GM19467 (cell line): ENCODE measurements at regions not wholly inside any gene's neighbourhood (a gene's known extent, or its start where the extent isn't known, plus 50 kb on each side); places are given as distances from the start of the nearest gene placed in this dataset.

Experiments used
- ATAC-seq: cut with Tn5 transposase; IDR thresholded peaks from one replicate; pipeline ENCODE4 v1.9.1; 2021; ENCODE audit warnings: mild to moderate bottlenecking, moderate library complexity; ENCODE audit not compliant: unreplicated experiment

DNA sequence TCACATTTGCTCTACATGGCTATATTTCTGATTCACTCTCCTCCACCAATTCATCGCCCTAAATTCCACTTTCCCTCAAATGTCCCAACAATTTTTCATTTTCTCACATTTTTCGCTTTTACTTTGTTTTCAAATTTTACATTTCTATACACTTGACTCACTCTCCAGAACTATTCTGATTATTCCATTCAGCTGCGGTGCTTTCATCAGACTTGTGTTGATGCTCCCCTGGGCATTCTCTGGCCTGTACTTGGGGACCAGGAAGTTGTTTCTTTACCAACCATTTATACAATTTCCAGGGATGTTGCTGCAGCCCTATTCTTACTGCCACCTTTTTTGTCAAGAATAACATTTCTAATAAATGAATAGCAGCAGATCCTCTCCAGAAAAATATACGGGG is 444.8 kb downstream of the MAFB start:
- no peak for ATAC-seq

DNA sequence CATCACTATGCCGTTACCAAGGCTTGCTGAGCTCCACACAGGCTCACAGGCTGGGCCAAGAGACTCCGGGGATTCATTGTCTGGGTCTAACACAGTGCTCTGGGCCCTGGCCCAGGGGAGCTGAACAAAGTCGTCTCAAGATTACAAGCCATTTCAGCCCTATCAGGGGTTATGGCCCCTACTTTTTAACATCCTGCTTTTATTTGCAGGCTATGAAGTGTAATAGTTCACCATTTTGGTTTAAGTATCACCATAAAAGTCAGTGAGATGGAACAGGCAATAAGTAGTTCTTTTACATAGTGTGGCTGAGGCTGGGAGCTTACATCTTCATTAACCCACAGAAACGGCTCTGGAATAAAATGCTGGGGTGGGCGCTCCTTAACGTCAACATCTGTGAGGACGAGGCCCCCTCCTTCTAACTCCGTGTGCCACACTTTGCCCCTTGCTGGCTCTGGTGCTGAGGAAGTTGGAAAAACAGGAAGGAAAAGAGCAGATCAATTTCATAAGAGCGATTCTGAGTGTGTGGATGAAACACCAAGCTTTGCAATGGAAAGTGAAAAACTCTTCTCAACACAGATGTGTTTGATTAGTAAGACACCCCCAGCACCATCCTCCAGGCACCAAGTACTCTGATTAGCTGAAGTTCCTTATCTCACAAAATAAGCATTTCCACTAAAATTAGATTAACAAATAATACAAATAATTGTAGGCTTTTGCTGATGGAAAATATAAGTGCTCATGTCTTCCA is 447.3 kb downstream of the MAFB start:
- no peak for ATAC-seq

DNA sequence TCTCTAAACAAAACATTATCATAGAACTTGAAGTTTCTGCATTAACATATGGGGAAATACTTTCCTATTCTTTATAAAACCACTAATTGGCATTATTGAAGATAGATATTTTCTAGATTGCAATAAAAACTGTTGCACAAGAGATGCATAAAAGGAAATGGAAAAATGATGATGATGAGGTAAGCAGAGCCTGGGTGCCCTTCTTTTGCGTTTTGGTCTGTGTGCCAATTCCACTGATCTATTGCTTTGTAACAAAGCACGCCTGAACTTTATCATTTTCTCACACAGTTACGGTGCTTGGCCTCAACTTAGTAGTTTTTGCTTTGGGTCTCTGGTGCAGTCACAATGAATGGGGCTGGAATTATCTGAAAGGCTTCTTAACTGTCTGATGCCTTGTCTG is 450.5 kb downstream of the MAFB start:
- ATAC-seq, result no peak

DNA sequence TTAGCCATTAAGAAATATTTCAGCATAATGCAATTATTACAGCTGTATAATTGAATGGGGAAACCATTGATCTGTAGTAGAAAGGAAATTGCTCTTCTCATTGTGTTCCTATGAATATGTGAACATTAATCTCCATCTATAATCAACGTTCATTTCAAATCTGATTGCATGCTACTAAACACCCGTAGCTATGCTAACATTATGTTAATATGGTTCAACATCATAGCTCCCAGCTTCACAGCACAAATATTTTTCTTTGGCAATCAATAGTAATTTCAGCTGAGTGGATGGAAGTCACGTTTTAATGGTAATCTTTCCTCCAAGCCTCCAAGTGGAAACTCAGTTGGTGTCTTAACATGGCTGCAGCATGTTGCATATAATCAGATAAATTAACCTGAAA is 454.4 kb downstream of the MAFB start:
- no peak for ATAC-seq

DNA sequence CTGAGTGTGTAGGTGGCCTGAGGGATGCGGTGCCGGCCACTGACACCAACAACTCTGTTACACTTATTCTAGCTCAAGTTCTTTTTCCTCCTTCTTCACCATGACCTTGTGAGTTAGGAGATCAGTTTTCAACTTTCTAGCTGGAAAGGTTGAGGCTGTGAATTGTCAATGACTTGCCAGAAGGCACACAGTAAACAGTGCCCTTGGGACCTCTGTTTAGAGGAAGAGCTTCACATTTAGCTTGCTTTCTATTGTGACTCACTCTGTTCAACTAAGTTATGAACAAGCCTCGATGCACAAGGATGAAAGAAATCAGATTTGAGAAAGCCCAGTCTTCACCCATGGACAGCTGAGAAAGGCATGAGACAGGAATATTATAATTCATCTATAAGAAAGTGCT is 455.6 kb downstream of the MAFB start:
- ATAC-seq, result no peak

DNA sequence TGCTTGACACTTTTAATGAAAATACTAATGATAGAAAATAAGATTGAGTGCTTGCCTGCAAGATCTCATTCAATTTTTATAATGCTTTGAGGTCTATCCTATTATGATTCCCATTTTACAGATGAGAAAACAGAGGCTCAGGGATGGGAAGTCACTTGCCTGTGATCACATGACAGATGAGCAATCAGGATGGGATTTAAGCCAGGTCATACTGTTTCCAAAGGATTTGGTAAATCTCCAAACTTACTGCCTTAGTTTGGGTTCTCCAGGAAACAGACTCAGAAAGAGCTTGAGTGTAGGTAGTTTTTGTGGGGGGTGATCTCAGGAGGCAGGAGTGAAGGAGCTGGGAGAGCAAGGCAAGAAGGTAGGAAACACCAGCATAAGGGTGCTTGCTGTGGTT is 456.3 kb downstream of the MAFB start:
- no peak for ATAC-seq

DNA sequence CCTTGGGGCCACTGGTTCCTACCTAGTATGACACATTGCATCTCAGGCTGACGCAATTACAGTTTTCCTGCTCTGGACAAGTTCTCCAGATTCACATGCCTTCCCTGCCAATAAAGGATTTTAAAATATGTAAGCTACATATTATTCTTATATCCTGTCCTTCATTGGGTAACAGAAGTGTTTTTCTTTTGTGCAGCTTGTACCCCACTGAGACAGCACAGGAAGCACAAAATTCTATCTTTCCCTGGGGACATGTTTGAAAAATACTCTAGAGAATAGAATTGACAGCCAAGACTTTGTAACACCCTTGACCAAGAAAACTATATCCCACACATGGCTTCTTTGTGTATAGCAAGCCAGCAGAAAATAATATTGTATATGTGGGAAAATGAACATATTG is 456.8 kb downstream of the MAFB start:
- no peak for ATAC-seq

DNA sequence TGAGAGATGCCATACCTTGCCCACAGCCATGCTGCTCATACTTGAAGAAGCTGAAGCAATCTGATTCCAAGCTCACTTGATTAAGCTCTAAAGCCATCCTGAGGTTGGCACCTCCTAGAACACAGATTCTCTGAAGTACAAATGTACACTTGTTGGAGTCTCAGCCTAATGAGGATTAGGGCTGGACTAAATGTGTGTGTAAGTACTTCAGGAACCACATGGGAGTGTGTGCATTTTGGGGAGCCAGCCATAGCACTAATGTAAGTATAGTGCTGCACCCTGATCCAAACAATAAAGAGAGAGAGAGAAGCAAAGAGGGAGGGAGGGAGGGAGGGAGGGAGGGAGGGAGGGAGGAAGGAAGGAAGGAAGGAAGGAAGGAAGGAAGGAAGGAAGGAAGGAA is 458.6 kb downstream of the MAFB start:
- ATAC-seq, result no peak

DNA sequence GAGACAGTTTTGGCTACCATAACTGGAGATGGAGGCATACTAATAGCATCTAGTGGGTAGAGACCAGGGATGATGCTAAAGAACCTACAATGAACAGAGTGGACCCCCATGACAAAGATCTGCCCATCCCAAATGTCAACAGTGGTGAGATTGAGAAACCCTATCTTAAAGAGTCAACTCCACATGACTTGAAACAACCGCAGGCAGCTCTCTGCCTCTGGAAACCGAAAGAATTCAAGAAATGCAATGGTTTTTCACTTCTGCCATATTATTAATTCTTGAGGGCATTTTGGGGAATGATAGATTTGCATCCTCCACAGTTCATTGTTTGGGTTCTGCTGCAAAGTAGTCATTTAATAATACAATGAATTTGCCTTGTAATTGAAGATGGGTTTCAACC is 463.4 kb downstream of the MAFB start:
- no peak for ATAC-seq

DNA sequence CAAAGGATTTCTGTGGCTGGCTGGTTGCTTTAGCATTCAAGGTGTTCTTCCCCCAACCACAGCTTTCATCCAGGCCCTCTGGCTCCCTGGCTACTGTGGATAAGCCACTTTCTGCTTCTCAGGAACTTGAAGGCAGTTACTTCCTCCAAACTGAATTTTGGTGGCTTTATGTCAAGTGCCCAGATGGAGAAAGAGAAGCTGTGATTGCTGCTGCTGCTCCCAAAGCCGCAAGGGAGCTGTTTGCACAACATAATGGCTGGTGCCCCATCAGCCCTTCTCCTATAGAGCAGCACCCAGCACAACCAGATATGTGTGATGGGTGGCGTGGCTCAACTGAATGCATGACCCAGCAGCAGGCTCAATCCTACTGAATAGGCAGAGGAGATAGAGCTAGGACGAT is 465.2 kb downstream of the MAFB start:
- no peak for ATAC-seq

DNA sequence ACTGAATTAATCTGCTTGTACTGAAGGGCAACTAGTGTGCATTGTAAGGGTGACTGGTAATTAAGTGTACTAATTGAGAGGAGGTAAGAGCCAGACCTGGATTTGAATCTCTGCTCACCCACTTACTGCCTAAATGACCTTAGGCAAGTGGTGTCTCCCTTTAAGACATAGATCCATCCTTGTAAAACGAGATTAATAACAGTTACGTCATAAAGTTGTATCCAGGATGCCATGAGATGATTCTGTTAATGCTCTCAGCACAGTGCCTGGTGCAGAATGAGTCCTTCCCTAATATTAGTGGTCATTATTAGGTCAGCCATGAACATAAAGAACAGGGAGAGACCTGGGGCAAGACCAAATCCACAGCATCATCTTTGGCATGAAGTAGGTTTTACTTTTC is 470.1 kb downstream of the MAFB start:
- ATAC-seq, result no peak

DNA sequence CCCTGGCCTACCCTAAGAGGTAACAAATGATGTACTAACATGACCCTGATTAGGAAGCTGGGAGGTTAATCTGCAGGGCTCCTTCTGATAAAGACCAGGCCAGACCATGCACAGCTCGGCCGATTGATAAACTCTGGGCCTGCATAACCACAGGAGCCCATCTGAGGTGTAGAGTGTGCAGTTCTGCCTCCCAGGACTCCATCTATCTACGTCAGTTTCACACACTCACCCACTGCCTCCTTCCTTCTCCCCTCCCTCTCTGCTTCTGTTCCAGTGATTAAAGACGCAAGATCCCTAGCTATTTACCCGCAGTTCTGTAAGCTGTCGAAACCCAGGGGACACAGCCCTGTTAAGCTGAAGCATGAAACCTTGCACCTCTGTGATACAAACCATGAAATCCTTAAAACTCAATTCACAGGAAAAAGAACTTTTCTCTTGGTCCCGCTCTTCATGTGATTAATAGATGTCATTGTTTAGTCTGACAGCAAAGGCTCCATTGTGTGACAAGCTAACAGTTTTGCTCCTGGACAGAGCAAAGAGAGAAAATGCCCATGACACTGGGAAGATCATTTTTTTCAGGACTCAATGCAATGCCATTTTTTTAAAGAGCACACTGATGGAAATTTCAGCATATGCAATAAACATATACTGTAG is 470.6 kb downstream of the MAFB start:
- ATAC-seq, result no peak

DNA sequence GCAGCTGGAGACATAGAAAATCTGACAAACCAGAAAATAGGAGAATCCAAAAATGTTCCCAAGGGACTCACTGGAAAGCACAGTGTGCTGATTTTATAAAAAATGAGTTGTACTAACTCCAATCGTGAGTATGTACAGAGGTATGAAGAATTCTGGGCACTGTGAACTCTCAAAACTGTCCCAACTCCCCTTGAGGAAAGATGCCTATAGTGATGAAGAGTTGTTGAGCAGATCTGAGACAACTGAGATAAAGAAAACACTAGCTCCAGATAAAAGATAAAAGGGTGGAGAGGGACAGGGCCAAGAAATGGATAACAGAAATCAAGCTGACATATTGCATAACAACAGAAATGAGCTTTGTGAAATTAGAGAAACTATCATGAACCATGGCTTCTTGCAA is 481.4 kb downstream of the MAFB start:
- no peak for ATAC-seq

DNA sequence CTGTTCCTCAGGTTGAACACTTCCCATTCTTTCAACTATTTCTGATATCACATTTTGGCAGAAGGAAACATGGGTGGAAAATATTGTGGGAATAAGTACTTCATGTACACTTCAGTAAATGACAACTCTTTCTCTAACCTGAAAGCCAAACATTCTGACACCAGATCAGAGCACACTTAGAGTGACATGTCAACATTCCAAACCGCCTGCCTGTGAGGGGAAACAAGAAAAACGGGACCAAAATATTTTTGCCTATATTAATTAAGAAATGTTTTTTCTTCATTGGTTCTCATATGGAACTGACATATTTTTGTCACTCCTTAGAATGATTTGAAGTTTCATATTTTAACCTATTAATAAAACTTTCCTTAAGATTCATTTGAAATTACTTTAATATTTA is 483.1 kb downstream of the MAFB start:
- ATAC-seq, result no peak

DNA sequence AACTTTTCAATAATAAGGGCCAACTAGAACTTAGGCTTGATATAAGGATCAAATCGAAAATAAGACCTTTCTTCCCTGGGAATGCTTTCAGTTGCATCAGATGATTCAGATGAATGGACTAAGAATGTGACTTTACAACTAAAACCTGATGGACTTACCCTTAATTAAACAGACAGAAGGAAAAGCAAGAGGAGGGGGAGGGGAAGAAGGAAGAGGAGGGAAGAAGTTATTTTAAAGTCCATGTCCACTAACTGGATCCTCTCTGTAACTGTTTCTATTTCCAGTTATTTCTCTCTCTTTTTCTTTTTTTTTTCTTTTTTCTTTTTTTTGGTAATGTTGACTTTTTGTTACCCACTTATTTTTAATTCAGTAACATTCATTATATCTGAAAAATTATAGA is 486.0 kb downstream of the MAFB start:
- ATAC-seq, result no peak

DNA sequence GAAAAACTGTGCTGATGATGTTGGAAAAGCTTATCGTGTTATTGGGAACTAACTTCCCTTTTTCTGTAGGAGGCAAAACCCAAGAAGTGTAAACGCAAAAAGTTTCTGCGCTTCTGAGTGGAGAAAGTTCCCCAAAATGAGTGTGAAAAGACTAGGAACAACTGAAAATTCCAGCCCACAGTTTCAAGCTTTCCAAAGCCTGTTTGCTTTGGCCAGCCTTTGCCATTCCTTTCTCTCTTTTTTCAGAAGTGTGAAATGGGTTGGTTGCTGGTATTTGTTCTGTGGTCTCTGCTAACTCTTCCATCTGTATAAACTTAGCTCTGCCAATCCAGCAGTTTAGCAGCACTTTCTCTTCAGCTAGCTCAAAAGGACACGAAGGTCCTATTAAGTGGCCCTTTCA is 491.3 kb downstream of the MAFB start:
- no peak for ATAC-seq

DNA sequence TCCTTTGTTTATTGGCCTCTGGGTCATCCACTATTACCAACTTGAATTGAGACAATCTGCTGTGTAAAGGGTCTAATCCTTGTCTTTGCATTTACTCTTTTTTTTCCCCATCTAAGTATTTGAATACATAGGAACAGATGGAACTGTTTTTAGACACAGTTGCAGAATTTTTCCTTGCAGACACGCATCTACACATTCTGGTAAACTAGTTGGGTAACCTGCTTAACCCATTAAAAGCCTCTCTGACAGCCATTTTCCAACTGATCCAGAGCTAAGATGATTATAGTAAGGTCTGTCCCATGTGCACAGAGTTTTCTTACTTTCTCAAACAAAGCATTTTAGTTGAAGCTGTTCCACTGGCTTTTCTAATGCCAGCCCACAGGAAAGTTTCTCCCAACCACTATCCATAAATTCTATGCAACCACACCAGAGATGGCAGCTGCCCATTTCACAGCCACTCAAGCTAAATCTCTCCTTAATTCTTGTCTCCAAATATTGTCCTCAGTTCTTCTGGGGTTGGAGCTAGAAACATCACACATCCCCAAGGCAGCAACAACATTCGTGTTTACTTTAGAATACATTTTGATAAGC is 492.1 kb downstream of the MAFB start:
- ATAC-seq, result no peak

DNA sequence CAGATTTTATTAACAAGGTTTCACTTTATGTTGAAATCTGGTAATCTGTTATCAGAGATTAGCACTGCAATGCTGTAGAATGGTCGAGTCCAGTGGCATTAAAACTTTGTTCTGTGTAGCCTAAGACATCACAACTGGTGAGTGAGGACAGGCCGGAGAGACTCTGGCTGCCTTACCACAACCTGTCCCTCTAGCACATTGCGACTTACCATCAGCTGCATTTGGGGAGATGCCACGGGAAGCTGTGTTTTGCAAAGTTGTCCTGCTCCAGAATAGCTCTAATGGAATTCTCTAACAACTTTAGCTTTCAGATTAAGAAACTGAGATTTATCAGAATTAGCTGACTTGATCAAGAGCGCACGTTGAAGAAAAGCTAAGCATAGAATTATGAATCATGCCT is 493.3 kb downstream of the MAFB start:
- no peak for ATAC-seq

DNA sequence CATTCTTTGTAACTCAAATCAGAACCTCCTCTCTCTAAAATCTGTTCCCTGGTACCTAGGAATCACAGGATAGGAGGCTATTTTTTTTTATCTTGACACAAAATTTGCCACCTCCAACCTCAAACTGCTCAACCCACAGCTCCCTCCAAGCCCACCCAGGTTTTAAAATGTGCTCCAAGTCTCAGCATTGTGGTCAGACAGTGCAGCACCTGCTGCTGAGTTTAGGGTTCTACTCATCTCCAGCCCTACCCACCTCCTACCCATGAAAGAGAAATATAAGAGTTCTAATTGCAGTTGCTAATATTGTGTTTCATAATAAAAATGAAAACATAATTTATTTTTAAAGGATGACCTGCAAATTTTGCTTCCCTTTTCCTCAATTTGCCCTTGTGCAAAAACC is 496.5 kb downstream of the MAFB start:
- ATAC-seq, result no peak

DNA sequence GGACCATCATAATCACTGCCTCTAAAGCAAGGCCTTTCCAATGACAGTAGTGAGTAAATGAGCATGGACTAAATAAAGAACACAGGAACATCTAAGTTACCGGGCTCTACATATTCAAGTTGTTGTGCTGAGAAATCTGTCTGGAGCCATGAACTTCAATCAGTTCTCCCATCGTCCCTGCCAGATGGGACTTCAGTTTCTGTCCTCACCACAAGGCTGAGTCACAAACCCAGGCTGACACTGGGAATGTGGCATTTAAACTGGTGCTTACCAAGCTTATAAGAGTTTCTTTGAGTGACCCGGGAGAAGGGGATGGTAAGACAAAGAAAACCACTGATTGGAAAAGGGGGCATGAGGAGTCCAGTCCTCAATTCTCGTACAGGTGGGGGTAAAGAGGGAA is 497.0 kb downstream of the MAFB start:
- no peak for ATAC-seq

DNA sequence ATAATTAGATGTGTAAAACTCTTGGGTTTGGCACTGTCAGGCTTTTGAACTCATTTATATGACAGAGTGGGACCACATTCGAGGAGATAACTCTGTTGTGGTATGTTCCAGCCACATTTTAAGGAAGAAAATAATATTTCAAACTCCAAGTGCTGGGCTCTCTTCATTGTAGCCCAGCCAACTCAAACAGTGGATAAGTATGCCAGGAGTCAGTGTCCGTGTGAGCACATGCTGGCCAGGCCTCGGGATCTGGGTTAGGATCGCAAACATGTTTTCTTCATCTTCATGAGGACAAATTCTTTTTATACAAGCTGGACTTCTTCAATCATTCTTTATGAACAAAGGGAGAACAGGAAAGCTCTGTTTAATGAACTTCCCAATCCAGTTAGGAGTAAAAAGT is 497.5 kb downstream of the MAFB start:
- ATAC-seq, result no peak

DNA sequence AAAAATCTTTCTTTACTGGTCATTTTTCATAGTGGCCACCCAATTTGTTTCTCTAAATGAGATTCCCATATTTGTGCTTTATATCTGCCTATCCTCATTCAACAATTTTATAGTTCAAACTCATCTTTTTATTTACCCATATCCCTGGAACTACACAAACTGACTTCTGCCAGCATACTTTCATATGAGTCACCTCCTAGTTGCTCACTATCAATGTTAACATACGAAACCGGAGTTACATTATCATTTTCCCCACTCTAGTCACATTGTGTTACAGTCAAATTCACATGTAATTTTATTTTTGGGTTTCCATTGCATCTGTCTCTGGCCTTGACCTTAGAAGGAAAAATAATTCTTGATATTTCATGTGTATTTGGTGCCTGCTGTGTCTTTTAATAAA is 499.4 kb downstream of the MAFB start:
- ATAC-seq, result no peak

DNA sequence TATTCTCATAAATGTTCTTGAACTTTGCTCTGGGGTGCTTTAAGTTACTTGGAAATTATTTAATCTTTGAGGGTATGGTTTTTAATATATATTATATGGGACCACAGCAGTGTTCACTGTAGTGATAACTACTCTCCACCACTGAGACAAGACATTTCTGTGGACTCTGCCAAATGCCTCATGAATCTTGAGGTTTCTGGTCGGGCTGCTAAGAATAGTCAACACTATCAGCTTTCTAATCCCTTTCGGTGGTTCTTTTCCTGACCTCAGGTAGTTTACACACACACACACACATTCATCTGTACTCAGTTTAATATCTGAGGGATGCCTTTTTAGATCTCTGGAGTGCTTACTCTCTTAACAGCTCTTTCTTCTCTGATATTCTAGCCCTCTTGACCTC is 500.7 kb downstream of the MAFB start:
- no peak for ATAC-seq
